PC-9 (cell line): ENCODE measurements at regions not wholly inside any gene's neighbourhood (a gene's known extent, or its start where the extent isn't known, plus 50 kb on each side); places are given as distances from the start of the nearest gene placed in this dataset.

ENCODE experiments used
- BruUV-seq: library from RNA; stranded (reverse); fragments of 400-500 nt; replicated peaks from 2 replicates; lab custom pipeline; 2021; lab: Mats Ljungman, UMichigan
- CTCF ChIA-PET: fragments of 300-600 bp; sonication (Branson Sonifier 250); formaldehyde crosslinking; loops from one replicate; lab custom pipeline; 2022; ENCODE audit warnings: antibody characterized with exemption; lab: Charles Lee
- POLR2A ChIA-PET: fragments of 300-600 bp; sonication (Branson Sonifier 250); formaldehyde crosslinking; loops from one replicate; lab custom pipeline; 2022; ENCODE audit warnings: antibody characterized with exemption; ENCODE audit not compliant: unreplicated experiment; lab: Charles Lee
- DNase-seq, 2 experiments: peaks; one replicate each; pipeline versions ENCODE4 v3.0.0 to v3.0.0-alpha.2; 2015 to 2022; ENCODE audit warnings: mixed read lengths in 1 of 2
- H2AFZ ChIP-seq: fragments of 200-600 bp; sonication (generic); 2 replicates; pipeline ENCODE4 v1.8.1; 2017; ENCODE audit warnings: antibody characterized with exemption
- H3F3A ChIP-seq: fragments of 200-600 bp; sonication (generic); 2 replicates; pipeline ENCODE4 v1.8.1; 2017; ENCODE audit warnings: antibody characterized with exemption, mild to moderate bottlenecking, low read depth; ENCODE audit not compliant: insufficient read depth
- H3K27ac ChIP-seq: fragments of 200-600 bp; sonication (generic); 2 replicates; pipeline ENCODE4 v1.6.1; 2016; ENCODE audit warnings: mixed run types
- H3K27me3 ChIP-seq: fragments of 200-600 bp; sonication (generic); 2 replicates; pipeline ENCODE4 v1.6.1; 2016; ENCODE audit warnings: low read depth, mixed run types; ENCODE audit not compliant: insufficient read depth
- H3K36me3 ChIP-seq: fragments of 200-600 bp; sonication (generic); 2 replicates; pipeline ENCODE4 v1.6.1; 2016; ENCODE audit warnings: low read depth, mixed run types
- H3K4me1 ChIP-seq: fragments of 200-600 bp; sonication (generic); replicated peaks from 2 replicates; pipeline ENCODE4 v1.6.1; 2016; ENCODE audit warnings: mixed run types; ENCODE audit not compliant: insufficient read depth
- H3K4me2 ChIP-seq: fragments of 200-600 bp; sonication (generic); 2 replicates; pipeline ENCODE4 v1.6.1; 2017; ENCODE audit warnings: mixed run types
- H3K4me3 ChIP-seq: fragments of 200-600 bp; sonication (generic); 2 replicates; pipeline ENCODE4 v1.6.1; 2016; ENCODE audit warnings: mixed run types
- H3K79me2 ChIP-seq: fragments of 200-600 bp; sonication (generic); 2 replicates; pipeline ENCODE4 v1.6.1; 2017; ENCODE audit warnings: low read depth, mixed run types
- H3K9me2 ChIP-seq: fragments of 200-600 bp; sonication (generic); 2 replicates; pipeline ENCODE4 v1.8.1; 2017; ENCODE audit warnings: mild to moderate bottlenecking; ENCODE audit not compliant: insufficient read depth
- H3K9me3 ChIP-seq: fragments of 200-600 bp; sonication (generic); 2 replicates; pipeline ENCODE4 v1.8.1; 2016; ENCODE audit warnings: low read depth; ENCODE audit not compliant: insufficient read depth
- H4K20me1 ChIP-seq: fragments of 200-600 bp; sonication (generic); 2 replicates; pipeline ENCODE4 v1.8.1; 2017; ENCODE audit not compliant: insufficient read depth
- CTCF ChIP-seq: fragments of 200-600 bp; sonication (generic); conservative IDR thresholded peaks from 2 replicates; pipeline ENCODE4 v1.6.1; 2017; ENCODE audit warnings: mixed run types, antibody characterized with exemption, mild to moderate bottlenecking, moderate library complexity
- EZH2 ChIP-seq: fragments of 200-600 bp; sonication (generic); IDR thresholded peaks from 2 replicates; pipeline ENCODE4 v1.8.0; 2017; ENCODE audit warnings: antibody characterized with exemption, low read depth
- intact Hi-C: fragments of 100-400 bp; cut with micrococcal nuclease; formaldehyde crosslinking; loops from one replicate; pipeline ENCODE4 v1.10.0; 2022; ENCODE audit not compliant: unreplicated experiment

DNA sequence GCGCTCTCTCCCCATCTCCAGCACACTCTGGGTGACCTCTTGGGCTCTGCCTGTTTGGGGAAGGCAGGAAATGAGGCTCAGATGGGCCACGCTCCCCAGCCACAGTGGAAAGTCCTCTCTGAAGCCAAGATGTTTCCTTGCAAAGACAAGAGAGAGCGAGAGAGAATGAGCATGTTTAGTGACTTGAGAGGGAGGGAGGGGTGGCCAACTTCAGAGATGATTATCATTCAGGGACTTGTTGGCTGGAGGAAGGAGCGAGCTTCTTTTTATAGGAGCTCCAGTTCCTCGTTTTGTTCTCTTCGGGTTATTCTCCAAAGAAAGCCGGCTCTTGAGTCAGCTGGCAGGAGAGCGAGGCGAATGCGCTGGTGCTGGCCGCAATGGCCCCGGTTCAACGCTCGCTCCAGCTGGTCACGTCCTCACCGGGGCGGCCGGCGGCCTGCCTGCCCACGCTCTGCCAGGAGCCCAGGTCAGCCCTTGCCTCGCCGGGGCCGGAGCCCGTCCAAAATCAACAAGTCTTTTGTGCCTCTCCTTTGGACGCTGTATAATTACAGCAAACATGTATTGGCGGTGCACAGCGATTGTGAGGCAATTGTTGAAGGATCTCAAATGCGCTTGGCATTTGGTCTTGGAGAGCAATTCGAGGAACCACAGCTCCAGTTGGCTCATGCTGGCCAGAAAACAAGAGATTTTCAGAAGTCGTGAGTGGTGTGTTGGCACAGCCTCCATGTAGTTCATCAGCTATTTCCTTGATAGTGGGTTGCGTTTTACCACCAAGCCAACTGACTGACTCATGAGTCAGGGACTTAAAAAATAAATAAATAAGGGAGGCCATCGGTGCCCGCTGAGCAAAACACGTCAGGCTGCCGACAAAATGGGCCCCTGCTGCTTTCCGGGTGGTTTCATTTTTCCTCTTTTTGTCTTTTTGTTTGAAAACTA is 288.6 kb downstream of the UACA start:
- DNase-seq, result peak; percentile 74 to 97
- POLR2A ChIA-PET, result interaction anchor here (0.5 to 0.8 kb wide), 4 partner anchors 30 to 771 kb away, joined by 3 to 8 read pairs (median 4); no protein-coding TSS in a partner anchor
- intact Hi-C loops, result loop anchor here (1.0 kb wide), 1 partner anchor 18 kb away; no protein-coding TSS in a partner anchor
- CTCF ChIA-PET, result interaction anchor here (0.5 to 1.4 kb wide), 3 partner anchors 8 to 377 kb away, joined by 3 to 8 read pairs (median 4); partner anchors contain the start of gene TLE3
- no TSS peak for BruUV-seq
- Histone ChIP-seq H3K79me2 (no peaks in the 10 kb centered on the region), H3F3A (peaks cover 37% of the 10 kb centered on the region), H3K27me3 (no peaks in the 10 kb centered on the region), H3K36me3 (no peaks in the 10 kb centered on the region), H3K4me2 (peak overlapping the region; percentile 78), H3K4me1 (peaks cover 62% of the 10 kb centered on the region), H3K9me2 (no peaks in the 10 kb centered on the region), H3K4me3 (peak overlapping the region; percentile 40; the same call in 1 of the 2 replicates), H2AFZ (peak overlapping the region; percentile 80), H4K20me1 (no peaks in the 10 kb centered on the region), H3K9me3 (no peaks in the 10 kb centered on the region), H3K27ac (peak overlapping the region; percentile 95)
- no peak for TF ChIP-seq EZH2
- TF ChIP-seq CTCF, result no peak

DNA sequence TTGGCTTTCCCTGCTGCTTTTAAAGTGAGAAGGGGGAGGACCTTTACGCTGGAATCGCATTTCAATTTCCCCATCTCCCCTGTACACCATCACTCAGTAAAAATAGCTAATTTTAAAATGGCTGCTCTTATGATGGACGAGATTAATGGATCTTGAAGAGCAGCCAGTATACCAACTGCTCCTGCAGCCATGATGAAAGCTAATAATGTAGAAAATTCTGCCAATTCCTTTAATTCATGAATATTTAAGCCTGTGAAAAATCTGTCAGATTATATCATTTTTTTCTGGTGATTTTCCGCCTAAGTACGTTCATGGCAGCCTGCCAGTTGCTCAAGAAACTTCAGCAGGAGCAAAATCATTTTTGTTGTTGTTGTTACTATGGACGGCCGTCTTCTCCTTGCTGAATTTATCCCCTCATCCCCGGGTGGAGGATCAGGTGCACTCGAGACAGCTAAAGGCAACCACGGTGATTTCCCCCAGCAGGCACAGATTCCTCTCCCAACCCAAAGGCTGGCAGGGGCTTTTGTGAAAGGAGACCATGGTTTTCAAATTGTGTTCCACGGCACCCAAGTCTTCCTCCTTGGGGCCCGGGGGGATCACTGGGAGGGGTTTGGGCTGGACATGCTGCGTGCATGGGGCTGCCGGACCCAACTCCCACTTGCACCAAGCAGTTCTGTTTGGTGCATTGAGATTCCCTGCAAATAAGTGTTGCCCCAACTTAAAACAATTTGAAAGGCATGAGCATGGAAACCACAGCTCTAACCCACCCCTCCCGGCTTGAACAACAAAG is 289.6 kb downstream of the UACA start:
- H3K4me2 ChIP-seq, result peak overlapping the region; percentile 78
- no peaks in the 10 kb centered on the region for H3K79me2 ChIP-seq
- peaks cover 37% of the 10 kb centered on the region for H3F3A ChIP-seq
- no peaks in the 10 kb centered on the region for H3K36me3 ChIP-seq
- no peak for TF ChIP-seq CTCF
- TF ChIP-seq EZH2, result no peak
- H2AFZ ChIP-seq, result no peak overlapping the region
- DNase-seq, result no peak
- no peaks in the 10 kb centered on the region for H3K9me3 ChIP-seq
- no peaks in the 10 kb centered on the region for H4K20me1 ChIP-seq
- no TSS peak for BruUV-seq
- CTCF ChIA-PET, result no interaction called here
- H3K27me3 ChIP-seq, result no peaks in the 10 kb centered on the region
- POLR2A ChIA-PET, result no interaction called here
- intact Hi-C loops, result no loop called here
- no peaks in the 10 kb centered on the region for H3K9me2 ChIP-seq
- H3K4me1 ChIP-seq, result peaks cover 69% of the 10 kb centered on the region
- H3K27ac ChIP-seq, result peak overlapping the region; percentile 95
- peak overlapping the region; percentile 36; the same call in 1 of the 2 replicates for H3K4me3 ChIP-seq

GRCh38 chr15:70471517-70471916 is 291.8 kb downstream of the UACA start:
- Histone ChIP-seq H3K27ac (peak overlapping the region; percentile 78; the same call in 1 of the 2 replicates), H3K27me3 (no peaks in the 10 kb centered on the region)
- CTCF ChIA-PET, result interaction anchor here (0.5 kb wide), 1 partner anchor 378 kb away, joined by 5 read pairs; no protein-coding TSS in a partner anchor

More at GRCh38 chr15:70471517-70471916, 291.8 kb downstream of the UACA start:
- Histone ChIP-seq H3K4me2 (no peak overlapping the region), H3K4me1 (peaks cover 68% of the 10 kb centered on the region), H3F3A (peaks cover 45% of the 10 kb centered on the region), H3K79me2 (no peaks in the 10 kb centered on the region), H3K4me3 (no peak overlapping the region), H3K9me3 (no peaks in the 10 kb centered on the region), H3K36me3 (no peaks in the 10 kb centered on the region), H4K20me1 (no peaks in the 10 kb centered on the region), H3K9me2 (no peaks in the 10 kb centered on the region), H2AFZ (no peak overlapping the region)
- POLR2A ChIA-PET, result no interaction called here
- intact Hi-C loops, result no loop called here
- TF ChIP-seq CTCF (no peak), EZH2 (no peak)
- no TSS peak for BruUV-seq
- DNase-seq, result no peak
